BJ (cell line): ENCODE measurements at regions not wholly inside any gene's neighbourhood (a gene's known extent, or its start where the extent isn't known, plus 50 kb on each side); places are given as distances from the start of the nearest gene placed in this dataset.

Source experiments
- CTCF ChIA-PET: fragments of 350-600 bp; formaldehyde crosslinking; extraction: SDS; loops from one replicate; lab custom pipeline; 2021; ENCODE audit warnings: antibody characterized with exemption, inconsistent platforms; lab: Yijun Ruan, JAX
- POLR2A ChIA-PET: fragments of 300-600 bp; sonication (Branson Sonifier 250); formaldehyde crosslinking; extraction: SDS; loops from one replicate; lab custom pipeline; 2021; ENCODE audit warnings: antibody characterized with exemption; lab: Charles Lee
- DNase-seq: peaks from one replicate; pipeline ENCODE4 v3.0.0-alpha.2; 2011; ENCODE audit warnings: low read depth
- H3K27me3 ChIP-seq: 2 replicates; pipeline ENCODE4 v1.6.0; 2011; ENCODE audit warnings: low read length; ENCODE audit not compliant: control insufficient read depth, insufficient read depth
- H3K36me3 ChIP-seq: 2 replicates; pipeline ENCODE4 v1.5.1; 2011; ENCODE audit warnings: low read length; ENCODE audit not compliant: control insufficient read depth, insufficient read depth
- H3K4me3 ChIP-seq: 2 replicates; pipeline ENCODE4 v1.5.1; 2011; ENCODE audit warnings: low read depth, mild to moderate bottlenecking, control low read depth, low read length
- TF ChIP-seq, protein P1 (sequence below): IDR thresholded peaks from 2 replicates; pipeline ENCODE4 v1.5.1; 2011; ENCODE audit warnings: low read depth, mild to moderate bottlenecking, control low read depth, inconsistent platforms, low read length, moderate library complexity; ENCODE audit not compliant: insufficient read depth

DNA sequence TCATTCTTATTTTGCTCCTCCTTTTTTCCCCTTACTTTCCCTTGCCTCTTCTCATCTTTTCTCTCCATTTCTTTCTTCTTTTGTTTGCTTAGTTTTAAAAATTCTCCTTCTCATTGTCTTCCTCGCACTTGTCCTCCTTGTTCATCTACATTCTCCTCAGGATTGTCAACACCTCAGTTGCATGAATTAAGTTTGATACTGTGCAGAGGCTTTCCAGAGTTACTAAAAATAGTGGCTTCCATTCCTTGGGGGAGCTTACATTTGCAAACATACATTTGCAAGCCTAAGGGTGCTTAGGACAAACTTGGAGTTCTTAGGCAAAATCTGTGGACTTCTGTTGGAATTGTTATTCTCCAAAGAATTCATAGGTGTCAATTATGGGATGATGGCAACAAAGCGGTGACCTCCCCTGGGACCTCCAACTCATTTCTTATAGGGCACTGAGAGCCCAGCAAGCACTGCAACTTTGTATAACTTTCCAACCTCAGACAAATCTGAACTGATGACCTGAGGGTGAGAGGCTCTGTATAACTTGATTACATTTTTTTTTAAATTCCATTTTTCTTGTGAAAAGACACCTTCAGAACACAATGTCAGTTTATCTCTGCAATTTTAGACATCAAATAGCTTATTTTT, 371.4 kb downstream of the TMEM38B start:
- Histone ChIP-seq H3K4me3 (no peak overlapping the region), H3K27me3 (no peaks in the 10 kb centered on the region), H3K36me3 (no peaks in the 10 kb centered on the region)
- CTCF ChIA-PET: no interaction called here
- TF ChIP-seq, protein P1, sequence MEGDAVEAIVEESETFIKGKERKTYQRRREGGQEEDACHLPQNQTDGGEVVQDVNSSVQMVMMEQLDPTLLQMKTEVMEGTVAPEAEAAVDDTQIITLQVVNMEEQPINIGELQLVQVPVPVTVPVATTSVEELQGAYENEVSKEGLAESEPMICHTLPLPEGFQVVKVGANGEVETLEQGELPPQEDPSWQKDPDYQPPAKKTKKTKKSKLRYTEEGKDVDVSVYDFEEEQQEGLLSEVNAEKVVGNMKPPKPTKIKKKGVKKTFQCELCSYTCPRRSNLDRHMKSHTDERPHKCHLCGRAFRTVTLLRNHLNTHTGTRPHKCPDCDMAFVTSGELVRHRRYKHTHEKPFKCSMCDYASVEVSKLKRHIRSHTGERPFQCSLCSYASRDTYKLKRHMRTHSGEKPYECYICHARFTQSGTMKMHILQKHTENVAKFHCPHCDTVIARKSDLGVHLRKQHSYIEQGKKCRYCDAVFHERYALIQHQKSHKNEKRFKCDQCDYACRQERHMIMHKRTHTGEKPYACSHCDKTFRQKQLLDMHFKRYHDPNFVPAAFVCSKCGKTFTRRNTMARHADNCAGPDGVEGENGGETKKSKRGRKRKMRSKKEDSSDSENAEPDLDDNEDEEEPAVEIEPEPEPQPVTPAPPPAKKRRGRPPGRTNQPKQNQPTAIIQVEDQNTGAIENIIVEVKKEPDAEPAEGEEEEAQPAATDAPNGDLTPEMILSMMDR: no peak
- POLR2A ChIA-PET: no interaction called here
- DNase-seq: no peak

DNA sequence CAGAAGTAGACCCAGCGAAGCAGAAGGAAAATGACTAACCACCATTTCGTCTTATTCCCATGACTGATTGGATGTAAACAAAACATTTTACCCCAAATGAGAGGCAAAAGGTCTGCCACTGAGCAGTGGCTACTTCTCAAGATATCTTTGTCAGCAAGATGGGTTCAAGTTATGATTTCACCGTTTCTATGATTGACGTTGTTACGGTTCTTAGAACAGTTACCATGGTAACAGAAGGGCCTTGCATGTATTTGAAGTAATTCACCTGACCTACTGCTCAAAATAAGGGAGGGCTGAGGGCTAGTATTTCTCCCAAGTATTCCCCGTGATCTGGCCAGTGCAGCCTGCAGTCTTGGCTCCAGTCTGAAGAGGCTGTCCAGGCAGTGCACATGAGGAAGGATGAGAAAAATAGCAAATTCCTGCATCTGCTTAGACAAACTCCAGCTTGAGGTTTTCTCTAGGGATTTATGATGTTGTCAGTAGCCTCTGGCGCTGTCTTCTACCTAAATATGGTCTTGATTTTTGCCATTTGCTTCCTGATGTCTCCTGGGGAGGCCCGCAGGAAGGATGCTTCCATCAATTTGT, 372.7 kb downstream of the TMEM38B start:
- no peaks in the 10 kb centered on the region for H3K36me3 ChIP-seq
- no peaks in the 10 kb centered on the region for H3K27me3 ChIP-seq
- TF ChIP-seq, protein P1: no peak
- POLR2A ChIA-PET: no interaction called here
- DNase-seq: no peak
- H3K4me3 ChIP-seq: no peak overlapping the region
- CTCF ChIA-PET: no interaction called here

DNA sequence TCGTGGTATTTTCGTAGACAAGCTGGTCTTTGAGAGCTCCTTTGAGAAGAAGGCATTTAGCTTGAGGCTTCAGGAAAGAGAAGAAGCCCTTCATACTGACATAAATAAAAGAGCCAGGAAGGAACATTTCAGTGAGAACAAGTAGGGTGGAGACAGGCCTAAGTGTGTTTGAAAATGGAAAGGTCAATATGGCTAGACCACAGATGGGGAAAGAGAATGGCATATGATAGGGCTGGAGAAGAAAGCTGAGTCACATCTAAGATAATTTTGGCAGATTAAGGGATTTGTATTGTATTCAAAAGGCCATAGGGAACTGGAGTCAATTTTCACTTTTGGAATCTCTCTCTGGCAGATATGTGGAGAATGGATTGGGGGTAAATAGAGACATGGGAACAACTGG, 374.9 kb downstream of the TMEM38B start:
- TF ChIP-seq, protein P1: no peak
- CTCF ChIA-PET: no interaction called here
- Histone ChIP-seq H3K4me3 (no peak overlapping the region), H3K27me3 (no peaks in the 10 kb centered on the region), H3K36me3 (no peaks in the 10 kb centered on the region)
- DNase-seq: no peak
- POLR2A ChIA-PET: no interaction called here

DNA sequence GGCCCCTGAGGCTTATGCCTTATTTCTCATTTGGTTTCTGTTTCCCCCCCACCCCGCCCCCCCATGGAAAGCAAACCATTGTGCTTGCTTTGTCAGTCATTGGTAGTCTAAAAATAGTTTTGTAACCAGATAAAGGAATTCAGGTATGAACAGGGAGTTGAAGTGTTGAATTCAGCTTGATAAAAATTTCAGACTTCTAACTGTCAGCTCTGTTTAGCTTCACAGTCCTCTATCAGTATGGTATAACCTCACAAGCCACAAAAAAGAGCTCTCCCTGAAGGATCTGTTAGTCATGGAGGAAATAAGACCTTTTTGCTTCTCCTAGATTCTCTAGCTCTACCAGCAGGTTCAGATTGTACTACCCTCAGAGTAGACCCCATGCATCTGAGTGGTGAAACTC, 378.1 kb downstream of the TMEM38B start:
- ChIA-PET POLR2A (no interaction called here), CTCF (no interaction called here)
- Histone ChIP-seq H3K4me3 (no peak overlapping the region), H3K36me3 (no peaks in the 10 kb centered on the region), H3K27me3 (no peaks in the 10 kb centered on the region)
- DNase-seq: no peak
- TF ChIP-seq, protein P1: no peak

DNA sequence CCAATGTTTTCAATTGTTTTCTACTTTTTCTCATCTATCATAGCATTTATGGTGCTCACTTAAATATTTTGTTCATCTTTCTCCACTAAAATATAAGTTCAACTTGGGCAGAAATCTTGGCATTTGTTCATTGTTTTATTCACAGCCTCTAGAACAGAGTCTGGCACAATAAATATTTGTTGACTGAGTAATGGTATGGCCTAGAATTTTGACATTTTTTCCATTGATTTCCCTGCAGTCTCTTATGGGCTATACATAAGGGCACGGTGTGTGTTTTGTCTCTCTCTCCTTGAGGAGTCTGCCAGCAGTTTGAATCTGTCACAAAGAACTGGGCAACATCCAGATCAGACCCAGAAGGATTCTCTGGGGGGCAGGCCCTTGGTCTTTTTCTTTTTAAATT, 379.7 kb downstream of the TMEM38B start:
- H3K27me3 ChIP-seq: no peaks in the 10 kb centered on the region
- no peak for DNase-seq
- no peaks in the 10 kb centered on the region for H3K36me3 ChIP-seq
- TF ChIP-seq, protein P1: no peak
- ChIA-PET CTCF (no interaction called here), POLR2A (no interaction called here)
- H3K4me3 ChIP-seq: no peak overlapping the region
